Fibroblast of lung (primary cell): ENCODE measurements at regions not wholly inside any gene's neighbourhood (a gene's known extent, or its start where the extent isn't known, plus 50 kb on each side); places are given as distances from the start of the nearest gene placed in this dataset.

Source experiments
- DNase-seq, 2 donors: peaks; one replicate each; pipeline versions ENCODE4 v3.0.0 to v3.0.0-alpha.2; 2010; ENCODE audit warnings: low read depth in 2 of 2
- H2AFZ ChIP-seq: 2 replicates; pipeline ENCODE4 v1.5.1; 2012; ENCODE audit warnings: low read length, control low read depth, inconsistent platforms
- H3K27ac ChIP-seq: 2 replicates; pipeline ENCODE4 v1.5.1; 2011; ENCODE audit warnings: low read length, control low read depth; ENCODE audit not compliant: insufficient read depth
- H3K27me3 ChIP-seq: 2 replicates; pipeline ENCODE4 v1.5.1; 2011; ENCODE audit warnings: mild to moderate bottlenecking, low read length; ENCODE audit not compliant: control insufficient read depth, insufficient read depth
- H3K36me3 ChIP-seq: 2 replicates; pipeline ENCODE4 v1.5.1; 2011; ENCODE audit warnings: low read length; ENCODE audit not compliant: control insufficient read depth, insufficient read depth
- H3K4me1 ChIP-seq: 2 replicates; pipeline ENCODE4 v1.5.1; 2011; ENCODE audit warnings: low read length; ENCODE audit not compliant: control insufficient read depth, insufficient read depth; ENCODE audit errors: extremely low read depth
- H3K4me2 ChIP-seq: 2 replicates; pipeline ENCODE4 v1.5.1; 2011; ENCODE audit warnings: low read length, control low read depth; ENCODE audit not compliant: insufficient read depth; ENCODE audit errors: extremely low read depth
- H3K4me3 ChIP-seq, 4 experiments: fragments of 200-600 bp in 1 of 4; sonication (generic) in 1 of 4; replicated peaks in 1 of 4; 2 replicates each; pipeline ENCODE4 v1.5.1; 2011 to 2016; ENCODE audit warnings: low read length in 4 of 4, low read depth in 3 of 4, mild to moderate bottlenecking in 3 of 4, control low read depth in 2 of 4, inconsistent platforms in 1 of 4, mixed read lengths in 1 of 4; ENCODE audit not compliant: insufficient read depth in 1 of 4; ENCODE audit errors: control extremely low read depth in 1 of 4
- H3K79me2 ChIP-seq: 2 replicates; pipeline ENCODE4 v1.5.1; 2012; ENCODE audit warnings: mild to moderate bottlenecking, low read length, inconsistent platforms; ENCODE audit not compliant: control insufficient read depth, insufficient read depth
- H3K9ac ChIP-seq: 2 replicates; pipeline ENCODE4 v1.5.1; 2011; ENCODE audit warnings: mild to moderate bottlenecking, low read length, control low read depth; ENCODE audit not compliant: insufficient read depth
- H3K9me3 ChIP-seq: 2 replicates; pipeline ENCODE4 v1.5.1; 2012; ENCODE audit warnings: low read depth, low read length; ENCODE audit not compliant: control insufficient read depth, insufficient read depth
- H4K20me1 ChIP-seq: 2 replicates; pipeline ENCODE4 v1.5.1; 2011; ENCODE audit warnings: low read length; ENCODE audit not compliant: control insufficient read depth, insufficient read depth; ENCODE audit errors: extremely low read depth
- EZH2 ChIP-seq: IDR thresholded peaks from 2 replicates; pipeline ENCODE4 v1.5.1; 2012; ENCODE audit warnings: low read length, control low read depth, mild to moderate bottlenecking; ENCODE audit errors: missing control alignments
- TF ChIP-seq, protein P1 (sequence below), 2 donors: IDR thresholded peaks in 1 of 2; conservative IDR thresholded peaks in 1 of 2; 1 replicate in 1 of 2; 2 replicates in 1 of 2; pipeline ENCODE4 v1.5.1; 2011 to 2012; ENCODE audit warnings: low read length in 2 of 2, control low read depth in 1 of 2, inconsistent platforms in 1 of 2, low read depth in 1 of 2, mild to moderate bottlenecking in 1 of 2

GRCh38 chr20:40156600-40157317 is 532.3 kb downstream of the MAFB start:
- no peaks in the 10 kb centered on the region for H3K4me1 ChIP-seq
- H3K27ac ChIP-seq: no peak overlapping the region
- no peak for TF ChIP-seq EZH2
- TF ChIP-seq, protein P1, sequence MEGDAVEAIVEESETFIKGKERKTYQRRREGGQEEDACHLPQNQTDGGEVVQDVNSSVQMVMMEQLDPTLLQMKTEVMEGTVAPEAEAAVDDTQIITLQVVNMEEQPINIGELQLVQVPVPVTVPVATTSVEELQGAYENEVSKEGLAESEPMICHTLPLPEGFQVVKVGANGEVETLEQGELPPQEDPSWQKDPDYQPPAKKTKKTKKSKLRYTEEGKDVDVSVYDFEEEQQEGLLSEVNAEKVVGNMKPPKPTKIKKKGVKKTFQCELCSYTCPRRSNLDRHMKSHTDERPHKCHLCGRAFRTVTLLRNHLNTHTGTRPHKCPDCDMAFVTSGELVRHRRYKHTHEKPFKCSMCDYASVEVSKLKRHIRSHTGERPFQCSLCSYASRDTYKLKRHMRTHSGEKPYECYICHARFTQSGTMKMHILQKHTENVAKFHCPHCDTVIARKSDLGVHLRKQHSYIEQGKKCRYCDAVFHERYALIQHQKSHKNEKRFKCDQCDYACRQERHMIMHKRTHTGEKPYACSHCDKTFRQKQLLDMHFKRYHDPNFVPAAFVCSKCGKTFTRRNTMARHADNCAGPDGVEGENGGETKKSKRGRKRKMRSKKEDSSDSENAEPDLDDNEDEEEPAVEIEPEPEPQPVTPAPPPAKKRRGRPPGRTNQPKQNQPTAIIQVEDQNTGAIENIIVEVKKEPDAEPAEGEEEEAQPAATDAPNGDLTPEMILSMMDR (conservative IDR thresholded peaks at IDR 0.05 in 1 of 2, IDR thresholded peaks at IDR 0.05 in 1 of 2; ENCODE audit: low read depth in 1 of 2, low read length in 2 of 2): no peak
- no peaks in the 10 kb centered on the region for H3K9me3 ChIP-seq
- no peak for DNase-seq
- no peak overlapping the region for H3K9ac ChIP-seq
- H4K20me1 ChIP-seq: no peaks in the 10 kb centered on the region
- H2AFZ ChIP-seq: no peak overlapping the region
- no peaks in the 10 kb centered on the region for H3K79me2 ChIP-seq
- H3K4me3 ChIP-seq: no peak overlapping the region
- H3K36me3 ChIP-seq: no peaks in the 10 kb centered on the region
- H3K27me3 ChIP-seq: no peaks in the 10 kb centered on the region
- H3K4me2 ChIP-seq: no peak overlapping the region

DNA sequence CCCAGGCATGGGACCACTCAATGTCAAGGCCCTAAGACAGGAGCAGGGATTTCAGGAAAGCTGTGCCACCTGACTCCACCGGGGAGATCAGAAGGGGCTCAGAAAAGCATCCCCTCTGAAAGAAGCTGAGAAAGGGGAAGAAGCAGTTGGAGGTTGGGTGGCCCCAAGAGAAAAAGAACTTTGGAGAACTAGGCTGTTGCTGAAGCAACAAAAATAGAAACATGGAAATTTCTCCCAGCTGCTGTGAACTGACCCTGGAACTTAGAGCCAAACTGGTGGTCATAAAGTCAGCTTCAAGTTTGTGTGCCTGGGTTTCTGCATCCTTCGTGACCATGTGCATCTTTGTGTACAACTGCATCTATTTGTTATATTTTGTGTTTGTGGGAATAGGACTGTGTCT is 534.5 kb downstream of the MAFB start:
- Histone ChIP-seq H4K20me1 (no peaks in the 10 kb centered on the region), H3K4me2 (no peak overlapping the region), H3K4me1 (no peaks in the 10 kb centered on the region), H2AFZ (no peak overlapping the region), H3K9me3 (no peaks in the 10 kb centered on the region), H3K36me3 (no peaks in the 10 kb centered on the region), H3K4me3 (no peak overlapping the region), H3K9ac (no peak overlapping the region), H3K27ac (no peak overlapping the region), H3K27me3 (no peaks in the 10 kb centered on the region), H3K79me2 (no peaks in the 10 kb centered on the region)
- TF ChIP-seq, protein P1 (conservative IDR thresholded peaks at IDR 0.05 in 1 of 2, IDR thresholded peaks at IDR 0.05 in 1 of 2; ENCODE audit: low read depth in 1 of 2, low read length in 2 of 2): no peak
- no peak for TF ChIP-seq EZH2
- no peak for DNase-seq

DNA sequence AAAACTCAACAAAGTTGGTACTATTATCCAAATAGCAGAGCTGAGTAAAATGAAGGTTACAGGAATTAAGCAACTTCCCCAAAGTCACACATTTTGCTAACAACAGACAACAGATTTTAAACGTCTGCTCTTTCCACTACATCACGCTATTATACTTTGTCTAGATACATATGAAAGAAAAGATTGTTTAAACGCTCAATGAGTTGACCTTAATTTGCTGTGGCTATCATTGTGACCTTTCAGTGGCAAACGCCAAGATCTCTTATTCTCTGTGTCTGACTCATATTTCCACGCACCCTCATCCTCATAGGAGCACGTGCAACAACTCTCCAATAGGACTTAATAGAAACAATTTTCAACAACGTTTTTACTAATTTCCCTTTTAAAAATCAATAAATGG is 540.1 kb downstream of the MAFB start:
- DNase-seq: no peak
- Histone ChIP-seq H3K79me2 (no peaks in the 10 kb centered on the region), H3K27ac (no peak overlapping the region), H3K9ac (no peak overlapping the region), H3K27me3 (no peaks in the 10 kb centered on the region), H3K4me3 (no peak overlapping the region), H3K4me1 (no peaks in the 10 kb centered on the region), H2AFZ (no peak overlapping the region), H3K4me2 (no peak overlapping the region), H4K20me1 (no peaks in the 10 kb centered on the region), H3K36me3 (no peaks in the 10 kb centered on the region), H3K9me3 (no peaks in the 10 kb centered on the region)
- TF ChIP-seq, protein P1 (conservative IDR thresholded peaks at IDR 0.05 in 1 of 2, IDR thresholded peaks at IDR 0.05 in 1 of 2; ENCODE audit: low read depth in 1 of 2, low read length in 2 of 2): no peak
- no peak for TF ChIP-seq EZH2
